NB4 (cell line): ENCODE measurements at regions not wholly inside any gene's neighbourhood (a gene's known extent, or its start where the extent isn't known, plus 50 kb on each side); places are given as distances from the start of the nearest gene placed in this dataset.

ENCODE experiments used
- CTCF ChIP-seq: IDR thresholded peaks from one replicate; pipeline ENCODE4 v1.5.1; 2012; ENCODE audit warnings: low read depth, low read length
- MAX ChIP-seq: IDR thresholded peaks from 2 replicates; pipeline ENCODE4 v1.6.1; 2011; ENCODE audit warnings: low read depth, low read length
- POLR2A ChIP-seq: IDR thresholded peaks from 2 replicates; pipeline ENCODE4 v1.6.1; 2011; ENCODE audit warnings: mild to moderate bottlenecking; ENCODE audit not compliant: insufficient read length; ENCODE audit errors: extremely low read depth

GRCh38 chr1:194476351-194476750 is 1289.9 kb upstream of the B3GALT2 start:
- TF ChIP-seq CTCF (no peak), POLR2A (no peak), MAX (no peak)
